ENCODE measurements at regions not wholly inside any gene's neighbourhood (a gene's known extent, or its start where the extent isn't known, plus 50 kb on each side); places are given as distances from the start of the nearest gene placed in this dataset.

- no peaks in the 10 kb centered on the region for H3K79me2 ChIP-seq (ENCODE audit: insufficient read depth, low read length)
- no peak overlapping the region for H3K27ac ChIP-seq (ENCODE audit: extremely low read length, insufficient read depth, low read length)
- no peaks in the 10 kb centered on the region for H4K20me1 ChIP-seq (ENCODE audit: insufficient read depth, low read length)
- H3K9me3 ChIP-seq (ENCODE audit: low read length) = peaks cover 22% of the 10 kb centered on the region
- no peaks in the 10 kb centered on the region for H3K27me3 ChIP-seq (ENCODE audit: control insufficient read depth in 1 of 2, insufficient read depth in 2 of 2, low read length in 2 of 2)
- H3K4me2 ChIP-seq (ENCODE audit: low read depth, low read length) = no peak overlapping the region
- ATAC-seq = no peak
- no peaks in the 10 kb centered on the region for H3K36me3 ChIP-seq (replicated peaks in 1 of 2; ENCODE audit: control insufficient read depth in 1 of 2, insufficient read depth in 2 of 2, low read length in 2 of 2)
- TF ChIP-seq ZNF878 (CRISPR knock-in tag; IDR thresholded peaks at IDR 0.05) (no peak), KMT2B (CRISPR knock-in tag; IDR thresholded peaks at IDR 0.05) (no peak), MIER3 (CRISPR knock-in tag; IDR thresholded peaks at IDR 0.05; ENCODE audit: borderline replicate concordance) (no peak), ZNF275 (CRISPR knock-in tag; IDR thresholded peaks at IDR 0.05; ENCODE audit: borderline replicate concordance) (no peak), CAMTA2 (CRISPR knock-in tag; IDR thresholded peaks at IDR 0.05; ENCODE audit: borderline replicate concordance) (no peak)
- no peak for FAIRE-seq
- ChIA-PET CTCF (ENCODE audit: low intra/inter-chr PET ratio, low total read pairs) (no interaction called here), POLR2A (no interaction called here)
- no peak for DNase-seq (ENCODE audit: low spot score)
- H3K9ac ChIP-seq (ENCODE audit: insufficient read depth, low read depth, low read length) = no peak overlapping the region
- no TSS peak for BruUV-seq (replicated peaks)
- H3K4me1 ChIP-seq (ENCODE audit: insufficient read depth, low read length) = no peaks in the 10 kb centered on the region
- H2AFZ ChIP-seq (ENCODE audit: low read length) = no peak overlapping the region
- 0% methylated on average over 4 of the region's 4 CpGs for WGBS (ENCODE audit: low lambda C conversion rate)
- in situ Hi-C loops (cut with HindIII; ENCODE audit: extremely low pct_ligation_motif_present, low pct_unique_long_range_greater_than_20kb) = no loop called here
- H3K4me3 ChIP-seq (replicated peaks in 1 of 3; ENCODE audit: insufficient read depth in 1 of 3, low read depth in 2 of 3, low read length in 3 of 3) = no peak overlapping the region
- intact Hi-C loops (cut with micrococcal nuclease; ENCODE audit: unreplicated experiment) = no loop called here
These were observed 866.4 kb downstream of the EPHA4 start for GRCh38 chr2:220705678-220706077.

GRCh38 chr2:220707261-220707660 is 864.8 kb downstream of the EPHA4 start:
- in situ Hi-C loops (cut with HindIII; ENCODE audit: extremely low pct_ligation_motif_present, low pct_unique_long_range_greater_than_20kb) = no loop called here
- DNase-seq (ENCODE audit: low spot score) = no peak
- no peak for FAIRE-seq
- no peaks in the 10 kb centered on the region for H3K36me3 ChIP-seq (replicated peaks in 1 of 2; ENCODE audit: control insufficient read depth in 1 of 2, insufficient read depth in 2 of 2, low read length in 2 of 2)
- H4K20me1 ChIP-seq (ENCODE audit: insufficient read depth, low read length) = no peaks in the 10 kb centered on the region
- H3K79me2 ChIP-seq (ENCODE audit: insufficient read depth, low read length) = no peaks in the 10 kb centered on the region
- H3K9ac ChIP-seq (ENCODE audit: insufficient read depth, low read depth, low read length) = no peak overlapping the region
- POLR2A ChIA-PET = no interaction called here
- no TSS peak for BruUV-seq (replicated peaks)
- peaks cover 20% of the 10 kb centered on the region for H3K9me3 ChIP-seq (ENCODE audit: low read length)
- no peak overlapping the region for H3K27ac ChIP-seq (ENCODE audit: extremely low read length, insufficient read depth, low read length)
- no peak overlapping the region for H2AFZ ChIP-seq (ENCODE audit: low read length)
- no peak overlapping the region for H3K4me3 ChIP-seq (replicated peaks in 1 of 3; ENCODE audit: insufficient read depth in 1 of 3, low read depth in 2 of 3, low read length in 3 of 3)
- intact Hi-C loops (cut with micrococcal nuclease; ENCODE audit: unreplicated experiment) = no loop called here
- under 1% methylated on average over 3 of the region's 3 CpGs for WGBS (ENCODE audit: low lambda C conversion rate)
- CTCF ChIA-PET (ENCODE audit: low intra/inter-chr PET ratio, low total read pairs) = no interaction called here
- no peaks in the 10 kb centered on the region for H3K4me1 ChIP-seq (ENCODE audit: insufficient read depth, low read length)
- H3K4me2 ChIP-seq (ENCODE audit: low read depth, low read length) = no peak overlapping the region
- ATAC-seq = no peak
- H3K27me3 ChIP-seq (ENCODE audit: control insufficient read depth in 1 of 2, insufficient read depth in 2 of 2, low read length in 2 of 2) = no peaks in the 10 kb centered on the region
- TF ChIP-seq BCL6 (CRISPR knock-in tag; IDR thresholded peaks at IDR 0.05) (no peak), ZNF333 (CRISPR knock-in tag; IDR thresholded peaks at IDR 0.05; ENCODE audit: borderline replicate concordance) (no peak), ZNF800 (CRISPR knock-in tag; IDR thresholded peaks at IDR 0.05) (no peak), TEAD3 (CRISPR knock-in tag; optimal IDR thresholded peaks at IDR 0.05; ENCODE audit: borderline replicate concordance) (no peak), ZFP36L2 (CRISPR knock-in tag; IDR thresholded peaks at IDR 0.05) (no peak), PITX1 (CRISPR knock-in tag; IDR thresholded peaks at IDR 0.05) (no peak), MAFF (IDR thresholded peaks at IDR 0.05; ENCODE audit: low read depth, low read length) (no peak), HOXA7 (CRISPR knock-in tag; IDR thresholded peaks at IDR 0.05) (no peak), ZNF614 (CRISPR knock-in tag; IDR thresholded peaks at IDR 0.05; ENCODE audit: borderline replicate concordance) (no peak), KAT7 (CRISPR knock-in tag; IDR thresholded peaks at IDR 0.05; ENCODE audit: borderline replicate concordance) (no peak), MAFG (CRISPR knock-in tag; IDR thresholded peaks at IDR 0.05) (no peak), TAF1 (CRISPR knock-in tag; IDR thresholded peaks at IDR 0.05) (no peak), CAMTA2 (CRISPR knock-in tag; IDR thresholded peaks at IDR 0.05; ENCODE audit: borderline replicate concordance) (no peak), EHMT2 (IDR thresholded peaks at IDR 0.05; ENCODE audit: borderline replicate concordance, low read depth, low read length) (no peak), ZNF7 (CRISPR knock-in tag; IDR thresholded peaks at IDR 0.05) (no peak), U2AF1 (optimal IDR thresholded peaks at IDR 0.05; ENCODE audit: low read depth, low read length) (no peak)
